DMS79 (cell line): ENCODE measurements at regions not wholly inside any gene's neighbourhood (a gene's known extent, or its start where the extent isn't known, plus 50 kb on each side); places are given as distances from the start of the nearest gene placed in this dataset.
"Not testable (repeated sequence)": the region's sequence is repeated elsewhere in the genome, so short reads cannot be mapped to it uniquely, and the experiment has no call there.

ENCODE experiments used
- DNase-seq: peaks from one replicate; lab custom pipeline; 2025; lab: John Stamatoyannopoulos, UW

GRCh38 chr16:13806671-13807070 is 113.3 kb upstream of the ERCC4 start:
- DNase-seq: no peak

GRCh38 chr16:13808102-13808501 is 111.9 kb upstream of the ERCC4 start:
- no peak for DNase-seq

DNA sequence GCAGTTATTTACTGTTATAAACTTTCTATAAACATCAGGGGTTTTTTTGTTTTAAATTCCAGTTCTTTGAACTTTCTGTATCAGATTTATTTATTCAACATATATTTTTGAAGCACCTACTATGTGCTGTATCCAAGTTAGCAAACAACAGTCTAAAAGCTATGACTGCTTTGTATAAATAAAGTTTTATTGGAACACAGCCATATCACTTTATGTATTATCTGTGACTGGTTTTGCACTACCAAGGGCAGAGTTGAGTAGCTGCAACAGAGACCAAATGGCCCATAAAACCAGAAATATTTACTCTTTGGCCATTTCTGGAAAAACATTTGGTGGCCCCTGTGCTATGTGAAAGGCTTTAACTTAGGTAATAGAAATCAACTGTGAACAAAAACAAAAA is 110.2 kb upstream of the ERCC4 start:
- DNase-seq: no peak

DNA sequence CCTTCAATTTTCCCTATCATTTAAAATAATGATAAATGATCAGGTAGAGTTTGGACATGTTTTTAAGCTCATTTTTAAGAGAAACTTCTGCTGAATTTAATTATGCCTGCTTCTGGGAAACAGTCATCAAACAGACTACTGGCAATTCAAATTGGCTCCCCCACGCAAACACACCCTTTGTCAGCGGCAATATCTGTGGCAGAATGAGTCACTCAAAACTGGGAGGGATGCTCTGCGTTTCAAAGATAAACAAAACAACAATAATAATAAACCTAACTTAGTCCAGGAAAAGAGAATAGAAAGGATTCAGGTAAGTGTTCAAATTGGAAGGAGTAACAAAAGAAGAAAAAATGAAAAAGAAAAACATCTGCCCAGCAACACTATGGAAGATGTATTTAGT is 108.1 kb upstream of the ERCC4 start:
- no peak for DNase-seq

- DNase-seq: no peak
Observed at GRCh38 chr16:13816701-13817100, 103.3 kb upstream of the ERCC4 start.

- DNase-seq: no peak
Observed at GRCh38 chr16:13823501-13823900, 96.5 kb upstream of the ERCC4 start.

GRCh38 chr16:13829697-13830299 is 90.2 kb upstream of the ERCC4 start:
- no peak for DNase-seq

DNA sequence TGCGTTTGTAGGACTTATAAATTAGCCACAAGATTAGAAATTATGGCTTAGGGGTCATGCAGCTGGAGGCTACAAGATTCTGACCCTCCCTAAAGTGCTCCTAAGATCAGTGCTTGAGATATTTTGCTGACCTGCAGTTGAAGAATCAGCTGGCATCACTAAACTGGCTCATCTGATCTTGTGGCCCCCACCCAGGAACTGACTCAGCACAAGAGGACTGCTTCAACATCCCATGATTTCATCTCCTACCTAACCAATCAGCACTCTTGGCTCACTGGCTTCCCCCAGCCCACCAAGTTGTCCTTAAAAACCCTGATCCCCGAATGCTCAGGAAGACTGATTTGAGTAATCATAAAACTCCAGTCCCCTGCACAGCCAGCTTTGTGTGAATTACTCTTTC is 86.4 kb upstream of the ERCC4 start:
- DNase-seq: no peak

DNA sequence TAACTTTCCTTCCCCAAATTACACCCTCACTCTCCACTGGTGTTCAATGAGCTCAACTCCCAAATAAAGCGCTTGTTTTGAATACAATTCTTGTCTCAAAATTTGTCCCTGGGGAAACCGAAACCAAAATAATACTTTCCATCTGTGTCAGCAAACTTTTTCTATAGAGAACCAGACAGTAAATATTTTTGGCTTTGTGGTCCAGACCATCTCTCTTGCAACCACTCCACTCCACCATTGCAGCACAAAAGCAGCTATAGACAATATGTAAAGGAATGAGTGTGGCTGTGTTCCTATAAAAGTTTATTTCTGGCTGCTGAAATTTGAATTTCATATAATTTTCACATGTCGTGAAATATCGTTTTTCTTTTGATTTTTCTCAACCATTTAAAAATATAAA is 84.6 kb upstream of the ERCC4 start:
- DNase-seq: no peak

DNA sequence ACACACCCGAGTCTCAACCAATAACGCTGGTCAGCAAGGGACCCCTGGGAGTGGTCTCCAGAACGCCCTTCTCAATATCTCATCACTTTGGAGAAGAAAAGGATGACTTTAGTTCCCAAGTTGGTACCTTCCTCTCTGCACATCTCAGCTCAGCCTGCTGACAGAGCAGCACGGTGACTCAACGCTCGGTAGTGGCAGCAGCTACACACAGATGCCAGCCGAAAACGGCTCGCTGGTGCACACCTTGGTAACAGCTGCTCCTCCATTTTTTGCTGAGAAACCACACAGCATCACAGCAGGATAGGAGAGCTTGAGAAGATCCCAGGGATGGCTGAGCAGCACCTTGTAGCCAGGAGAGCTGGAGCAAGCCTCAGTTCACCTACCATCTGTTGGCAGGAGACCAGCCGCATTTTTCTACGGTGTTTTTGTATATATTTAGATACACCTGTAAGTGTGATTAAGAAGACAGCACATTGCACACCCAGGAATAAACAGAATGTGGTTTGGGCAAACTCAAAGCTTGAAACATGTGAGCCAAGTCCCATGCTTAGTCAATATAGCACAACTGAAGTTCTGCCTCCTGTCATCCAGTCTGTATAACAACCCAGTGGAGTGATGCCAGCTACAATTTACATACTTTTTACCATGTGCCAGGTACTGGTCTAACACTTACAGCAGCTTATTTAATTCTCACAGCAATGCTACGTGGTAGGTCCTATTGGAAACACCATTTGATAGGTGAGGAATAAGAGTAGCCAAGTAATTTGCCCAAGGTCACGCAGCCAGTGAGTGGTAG is 83.8 kb upstream of the ERCC4 start:
- no peak for DNase-seq

- no peak for DNase-seq
Observed at GRCh38 chr16:13838401-13839190, 81.4 kb upstream of the ERCC4 start.

DNA sequence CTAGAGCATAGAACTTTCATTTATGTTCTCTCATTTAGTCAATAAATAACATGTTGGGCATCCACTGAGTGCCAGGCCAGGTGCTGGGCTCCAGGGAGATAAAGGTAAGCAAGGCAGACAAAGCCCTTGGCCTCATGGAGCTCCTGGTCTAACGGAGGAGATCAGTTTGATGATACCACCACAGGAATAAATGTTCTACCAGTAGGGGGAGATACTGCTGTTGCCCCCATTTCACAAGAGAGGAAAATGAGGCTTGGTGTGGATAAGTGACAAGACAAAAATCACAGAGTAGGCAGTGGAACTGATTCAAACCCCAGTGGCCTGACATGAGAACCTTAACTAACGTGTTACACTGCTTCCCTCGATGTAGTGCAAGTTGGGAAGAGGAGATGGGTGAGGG is 80.4 kb upstream of the ERCC4 start:
- no peak for DNase-seq

DNA sequence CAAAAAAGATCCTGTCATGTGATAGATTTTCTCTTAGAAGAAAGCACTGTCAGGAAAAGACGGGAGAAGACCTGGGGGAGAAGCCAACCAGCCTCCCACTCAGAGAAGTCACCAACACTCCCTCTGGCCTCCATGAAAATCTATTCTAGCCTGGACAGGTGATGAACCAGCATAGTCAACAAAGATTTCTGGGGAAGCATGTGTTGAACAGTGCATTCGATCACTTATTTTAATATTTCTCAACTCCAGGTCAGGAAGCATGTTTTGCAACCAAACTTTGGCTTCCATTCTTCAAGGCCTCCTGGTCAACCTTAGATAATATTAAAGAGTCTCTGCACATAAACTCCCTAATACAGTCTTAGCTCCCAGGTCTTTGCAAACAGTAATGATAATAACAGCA is 74.7 kb upstream of the ERCC4 start:
- no peak for DNase-seq

- no peak for DNase-seq
Observed at GRCh38 chr16:13848795-13849194, 71.2 kb upstream of the ERCC4 start.

DNA sequence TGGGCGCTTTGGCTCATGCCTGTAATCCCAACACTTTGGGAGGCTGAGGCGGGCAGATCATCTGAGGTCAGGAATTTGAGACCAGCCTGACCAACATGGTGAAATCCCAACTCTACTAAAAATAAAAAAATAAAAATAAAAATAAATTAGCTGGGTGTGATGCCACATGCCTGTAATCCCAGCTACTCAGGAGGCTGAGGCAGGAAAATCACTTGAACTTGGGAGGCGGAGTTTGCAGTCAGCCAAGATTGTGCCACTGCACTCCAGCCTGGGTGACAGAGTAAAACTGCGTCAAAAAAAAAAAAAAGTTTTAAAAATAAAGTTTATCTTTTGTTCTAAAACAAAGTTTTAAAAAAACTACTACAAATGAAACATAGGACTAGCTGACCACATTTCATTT is 69.8 kb upstream of the ERCC4 start:
- not testable (repeated sequence) for DNase-seq

- DNase-seq: no peak
Observed at GRCh38 chr16:13852827-13853226, 67.1 kb upstream of the ERCC4 start.

- DNase-seq: no peak
Observed at GRCh38 chr16:13856398-13856797, 63.6 kb upstream of the ERCC4 start.

DNA sequence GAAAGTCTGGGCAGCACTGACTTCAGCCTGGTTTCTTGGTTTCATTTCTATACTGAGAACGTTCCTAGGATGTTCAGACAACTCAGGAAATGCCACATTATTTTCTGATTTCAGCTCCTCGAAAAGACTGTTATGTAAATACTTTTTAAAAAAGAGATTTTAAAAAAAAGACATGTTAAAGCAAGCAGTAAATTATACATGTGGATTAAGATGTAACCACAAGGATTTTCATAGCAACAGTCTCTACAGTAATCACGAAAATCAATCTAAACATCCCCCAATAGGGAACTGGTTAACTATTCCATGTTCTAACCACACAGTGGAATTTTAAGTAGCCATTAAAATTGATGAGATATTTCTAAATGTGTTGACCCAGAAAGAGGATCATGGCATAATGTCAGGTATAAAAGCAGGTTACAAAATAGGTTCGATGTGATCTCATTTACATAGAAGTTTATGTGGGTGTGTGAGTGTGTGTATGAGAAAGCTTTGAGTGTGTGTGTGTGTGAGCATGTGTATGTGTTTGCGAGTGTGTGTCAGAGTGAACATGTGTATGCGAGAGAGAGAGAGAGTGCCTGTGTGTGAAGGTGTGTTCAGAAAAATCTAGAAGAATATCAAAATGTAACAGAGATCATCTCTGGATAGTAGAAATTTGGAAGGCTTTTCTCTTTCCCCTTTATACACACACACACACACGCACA is 63.0 kb upstream of the ERCC4 start:
- DNase-seq: no peak

GRCh38 chr16:13858873-13859580 is 60.9 kb upstream of the ERCC4 start:
- no peak for DNase-seq

DNA sequence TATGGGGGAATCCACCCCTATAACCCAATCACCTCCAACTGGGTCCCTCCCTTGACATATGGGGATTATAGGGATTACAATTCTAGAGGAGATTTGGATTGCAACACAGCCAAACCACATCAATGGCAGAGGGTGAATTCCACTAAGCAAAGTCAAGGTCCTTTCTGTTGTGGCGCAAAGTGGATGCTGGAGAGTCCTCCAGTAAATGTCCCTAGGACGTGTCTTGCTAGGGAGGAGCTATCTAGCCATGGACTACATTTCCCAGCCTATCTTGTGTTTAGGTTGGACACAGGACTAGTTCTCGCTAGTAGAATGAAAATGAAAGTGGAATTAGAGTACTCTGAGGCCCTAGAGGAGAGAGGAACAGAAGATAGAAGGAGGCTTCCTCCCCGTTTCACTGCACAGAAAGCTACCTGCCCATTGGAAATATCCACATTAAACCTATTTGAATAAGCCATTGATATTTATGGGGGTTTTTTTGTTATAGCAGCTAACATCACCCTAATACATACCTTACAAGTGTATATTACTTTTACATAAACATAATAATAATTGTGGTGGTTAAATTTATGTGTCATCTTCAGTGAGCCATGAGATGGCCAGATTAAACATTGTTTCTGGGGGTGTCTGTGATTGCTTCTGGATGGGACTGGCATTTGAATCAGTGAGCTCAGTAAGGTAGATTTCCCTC is 56.7 kb upstream of the ERCC4 start:
- no peak for DNase-seq

DNA sequence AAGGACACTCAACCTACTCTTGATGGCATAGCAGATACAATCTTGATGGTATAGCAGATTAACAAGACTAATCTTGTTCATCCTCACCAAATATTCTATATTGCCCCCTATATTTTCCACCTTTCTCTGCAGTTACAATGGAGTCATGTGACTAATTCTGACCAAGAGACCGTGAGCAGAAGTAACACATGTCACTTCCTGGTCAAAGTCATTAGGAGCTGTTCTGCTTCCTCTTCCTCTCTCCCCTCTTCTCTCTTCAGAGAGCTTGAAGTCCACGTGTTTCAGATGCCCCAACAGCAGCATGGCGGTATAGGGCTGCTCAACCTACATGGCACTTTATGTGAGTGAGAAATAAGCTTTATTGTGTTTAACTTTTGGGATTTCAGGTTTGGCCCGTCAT is 55.3 kb upstream of the ERCC4 start:
- DNase-seq: no peak
